Activated CD4-positive, alpha-beta T cell treated with anti-CD3 and anti-CD28 coated beads, Interleukin-2, amount 50 U/mL, for 1 hour (primary cell): ENCODE measurements at regions not wholly inside any gene's neighbourhood (a gene's known extent, or its start where the extent isn't known, plus 50 kb on each side); places are given as distances from the start of the nearest gene placed in this dataset.

Experiments
- DNase-seq: peaks from one replicate; pipeline ENCODE4 v3.0.0-alpha.2; 2020

DNA sequence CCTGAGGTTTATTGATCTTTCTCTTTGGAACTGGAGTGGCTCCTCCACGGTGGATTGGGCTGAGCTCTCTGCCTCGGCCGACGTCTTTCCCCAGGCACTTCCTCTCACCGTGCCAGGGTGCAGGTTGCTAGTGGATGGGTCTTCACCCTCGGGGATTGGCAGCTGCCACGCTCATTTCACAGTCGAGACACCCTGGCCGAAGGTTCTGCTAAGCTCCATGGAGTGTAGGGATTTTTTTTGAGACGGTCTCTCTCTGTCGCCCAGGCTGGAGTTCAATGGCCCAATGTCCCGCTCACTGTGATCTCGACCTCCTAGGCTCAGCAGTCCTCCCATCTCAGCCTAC is 280.8 kb downstream of the SEC14L1 start:
- no peak for DNase-seq

DNA sequence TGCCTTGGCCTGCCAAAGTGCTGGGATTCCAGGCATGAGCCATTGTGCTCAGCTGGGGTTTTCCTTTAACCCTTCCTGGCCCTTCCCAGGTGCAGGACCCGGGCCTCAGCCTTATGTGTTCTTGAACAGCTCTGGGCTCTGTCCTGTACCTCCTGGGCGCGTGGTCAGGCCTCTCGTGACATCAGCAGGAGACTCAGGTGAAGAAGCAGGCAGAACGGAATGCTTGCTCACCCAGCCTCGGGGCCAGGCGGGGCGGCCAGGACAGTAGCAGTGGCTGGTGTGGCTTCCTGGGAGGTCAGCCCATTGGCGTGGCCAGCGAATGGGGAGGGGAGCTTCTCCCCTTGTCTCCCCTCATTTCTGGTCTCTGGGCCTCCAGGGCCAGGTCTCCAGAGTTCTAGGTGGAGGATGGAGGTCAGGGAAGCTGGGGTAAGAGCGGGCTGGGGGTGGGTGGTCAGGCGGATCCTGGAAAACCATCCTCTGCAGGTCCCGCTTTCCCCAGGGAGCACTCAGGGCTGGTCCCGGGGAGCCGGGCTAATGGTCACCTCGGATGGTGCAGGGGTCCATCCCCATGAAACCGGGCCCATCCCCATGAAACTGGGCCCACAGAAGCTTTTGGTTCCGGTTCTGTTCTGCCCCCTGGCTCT is 281.5 kb downstream of the SEC14L1 start:
- no peak for DNase-seq

DNA sequence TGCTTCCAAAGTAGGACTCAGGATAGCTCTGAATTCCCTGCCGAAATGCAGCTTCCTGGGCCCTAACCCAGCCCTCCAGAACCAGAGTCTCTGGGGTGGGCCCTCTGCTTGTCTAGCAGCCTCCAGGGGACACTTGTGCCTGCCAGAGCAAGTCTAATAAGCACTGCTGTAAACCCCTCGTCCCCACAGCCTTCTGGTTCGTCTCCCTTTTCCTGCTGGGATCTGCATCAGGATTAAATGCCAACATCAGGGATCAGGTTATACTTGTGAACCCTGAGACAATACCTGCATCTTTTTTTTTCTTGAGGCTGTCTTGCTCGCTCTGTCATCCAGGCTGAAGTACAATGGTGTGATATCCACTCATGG is 282.0 kb downstream of the SEC14L1 start:
- DNase-seq = no peak

DNA sequence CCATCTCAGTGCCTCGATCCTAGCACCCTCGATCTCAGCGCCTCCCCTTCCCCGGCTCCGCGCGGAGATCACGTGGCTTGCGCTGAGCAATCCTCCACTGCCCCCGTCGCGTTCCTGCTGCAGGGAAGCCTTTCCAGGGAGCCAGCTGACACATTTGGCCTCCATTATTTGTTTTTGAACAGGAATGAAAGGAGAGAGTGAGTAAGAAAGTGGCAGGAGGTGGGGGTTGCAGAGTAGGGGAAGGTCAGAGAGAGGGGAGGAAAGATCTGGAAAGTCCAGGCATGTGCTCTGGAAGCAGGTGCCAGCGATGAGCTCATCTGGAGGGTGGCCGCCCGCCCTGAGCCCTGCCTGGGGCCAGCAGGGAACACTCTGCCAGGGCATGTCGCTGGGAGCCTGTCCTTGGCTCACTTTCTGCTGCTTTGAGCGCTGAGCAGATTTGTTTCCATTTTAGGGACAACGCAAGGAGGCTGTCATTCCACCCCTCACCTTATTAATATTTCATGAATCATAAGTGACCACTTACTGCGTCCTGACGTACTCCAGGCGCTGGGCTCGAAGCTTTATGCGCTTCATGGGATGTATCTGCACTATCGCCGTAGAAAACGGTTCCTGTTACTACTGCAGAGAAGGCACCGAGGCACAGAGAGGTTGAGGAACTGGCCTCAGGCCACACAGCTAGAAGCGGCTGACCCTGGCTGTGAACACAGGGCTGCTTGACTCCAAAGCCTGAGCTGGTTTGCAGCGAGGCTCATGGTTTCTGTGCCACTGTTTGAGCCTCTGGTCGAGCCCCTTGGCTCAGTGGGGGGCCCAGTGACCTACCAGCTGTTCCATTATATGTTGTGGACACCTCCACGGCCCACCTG is 283.1 kb downstream of the SEC14L1 start:
- DNase-seq = no peak

DNA sequence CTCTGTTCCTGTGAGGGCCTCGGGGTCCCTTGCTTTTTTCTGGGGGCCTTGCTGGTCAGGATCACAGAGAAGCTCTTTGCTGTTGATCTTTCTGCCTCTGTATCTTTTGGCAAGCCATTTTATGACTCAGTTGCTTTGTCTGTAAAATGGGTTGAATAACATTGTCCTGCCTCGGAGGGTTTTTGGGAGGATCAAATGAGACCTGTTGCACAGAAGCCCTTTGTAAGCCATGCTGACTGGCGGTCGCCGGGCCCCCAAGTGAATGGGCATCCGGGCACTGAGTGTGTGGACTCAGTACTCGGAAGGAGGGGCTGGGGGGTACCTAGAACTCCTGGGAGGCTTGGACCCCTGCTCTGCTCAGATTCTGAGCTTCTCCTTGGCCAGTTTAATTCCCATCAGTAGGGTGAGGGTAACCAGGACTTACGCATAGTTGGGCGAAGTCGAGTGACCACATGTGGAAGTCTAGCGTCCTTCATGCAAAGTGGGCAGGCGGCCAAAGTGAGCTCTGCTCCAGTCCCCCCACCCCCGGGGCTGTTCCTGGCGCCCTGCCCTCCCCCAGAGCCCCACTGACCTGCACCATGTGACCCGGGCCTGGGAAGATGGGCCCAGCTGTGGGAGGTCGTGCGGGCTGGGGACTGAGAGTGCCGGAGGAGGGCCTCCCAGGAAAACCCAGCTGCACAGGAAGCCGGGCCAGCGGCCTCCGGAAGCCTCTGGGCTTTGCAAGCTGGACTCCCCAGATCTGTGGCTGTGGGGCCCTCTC is 284.0 kb downstream of the SEC14L1 start:
- DNase-seq = no peak

DNA sequence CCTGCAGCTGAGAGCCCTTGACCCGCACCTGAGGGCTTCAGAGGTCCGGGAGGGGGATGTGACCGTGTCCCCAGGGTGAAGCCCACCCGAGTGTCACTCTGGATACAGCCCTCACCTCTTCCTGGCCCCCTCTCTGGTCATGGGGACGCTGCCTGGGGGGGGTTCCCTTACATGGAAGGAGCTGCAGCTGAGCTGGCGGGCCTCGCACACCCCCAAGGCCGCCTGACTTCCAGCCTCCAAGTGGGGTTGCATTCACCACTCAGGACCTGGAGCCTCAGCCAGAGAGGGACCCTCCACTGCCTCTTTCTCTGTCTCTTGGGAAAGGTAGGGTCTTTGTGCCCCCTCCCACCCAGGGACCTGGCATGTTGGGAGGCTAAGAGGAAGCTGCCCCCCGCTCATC is 284.6 kb downstream of the SEC14L1 start:
- DNase-seq = no peak

DNA sequence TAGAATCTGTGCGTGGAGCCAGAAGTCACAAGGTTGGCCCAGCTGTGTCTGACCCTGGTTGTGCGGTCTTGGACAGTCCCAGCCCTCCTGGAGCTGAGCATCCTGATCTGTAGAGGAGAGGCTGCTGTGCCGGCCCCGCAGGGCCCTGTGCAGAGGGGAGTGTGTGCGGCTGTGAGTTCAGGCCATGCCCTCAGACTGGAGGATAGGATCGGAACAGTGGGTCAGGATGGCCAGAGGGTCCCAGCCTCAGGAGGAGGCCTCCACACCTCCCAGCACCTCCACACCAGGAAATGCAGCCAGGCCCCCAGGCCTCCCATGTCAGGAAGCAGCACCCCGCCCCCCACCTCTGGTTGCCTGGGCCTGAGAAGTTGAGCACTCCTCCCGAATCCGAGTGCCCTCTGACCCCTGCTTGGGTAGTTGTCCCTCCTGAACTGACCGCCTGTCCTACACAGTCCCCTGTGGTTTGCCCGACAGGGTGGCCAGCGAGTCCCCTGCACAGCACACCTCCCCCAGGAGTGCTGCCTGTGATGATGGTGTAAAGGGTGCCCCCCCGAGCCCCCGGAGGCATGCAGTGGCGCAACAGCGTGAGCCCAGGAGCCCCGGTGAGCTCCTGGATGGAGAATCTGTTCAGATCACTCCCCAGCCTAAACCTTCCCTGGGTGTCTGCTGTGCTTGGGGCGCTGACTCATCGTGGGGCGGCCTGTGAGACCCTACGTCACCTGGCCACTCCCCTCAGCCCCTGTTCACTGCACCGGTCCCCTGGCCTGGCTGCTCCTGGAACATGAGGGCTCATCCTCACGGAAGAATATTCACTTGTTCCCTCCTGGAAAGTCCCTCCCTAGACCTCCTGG is 285.2 kb downstream of the SEC14L1 start:
- DNase-seq = no peak

DNA sequence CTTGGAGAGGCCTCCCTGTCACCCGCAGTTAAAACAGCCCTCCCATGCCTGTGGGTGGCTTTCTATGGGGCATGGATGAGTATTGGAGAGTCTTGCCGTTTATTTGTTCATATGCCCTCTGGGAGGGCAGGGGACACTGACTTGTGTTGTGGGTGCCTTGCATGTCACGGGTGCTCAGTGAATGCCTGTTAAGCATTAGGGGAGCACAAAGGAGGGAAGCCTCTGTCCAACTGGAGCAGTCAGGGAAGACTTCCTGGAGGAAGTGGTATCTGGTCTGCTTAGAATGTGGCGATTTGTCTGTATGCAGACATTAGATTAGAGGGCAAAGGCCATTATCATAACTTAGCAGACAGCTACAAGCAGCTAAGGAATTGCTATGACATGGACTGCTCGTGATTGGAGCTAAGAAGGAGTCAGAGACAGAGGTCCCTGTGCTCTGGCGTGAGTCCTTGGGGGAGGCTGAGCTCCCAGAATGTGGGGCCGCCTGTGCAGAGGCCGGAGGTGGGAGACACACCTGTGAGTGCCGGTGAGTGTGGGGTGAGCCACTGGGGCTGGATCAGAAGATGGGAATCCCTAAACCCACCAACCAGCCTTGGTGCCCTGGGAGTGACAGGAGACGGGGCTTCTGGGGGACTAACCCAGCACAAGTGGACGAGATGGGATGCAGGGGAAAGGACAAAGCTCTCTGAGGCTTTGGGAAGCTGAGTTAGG is 286.1 kb downstream of the SEC14L1 start:
- no peak for DNase-seq

DNA sequence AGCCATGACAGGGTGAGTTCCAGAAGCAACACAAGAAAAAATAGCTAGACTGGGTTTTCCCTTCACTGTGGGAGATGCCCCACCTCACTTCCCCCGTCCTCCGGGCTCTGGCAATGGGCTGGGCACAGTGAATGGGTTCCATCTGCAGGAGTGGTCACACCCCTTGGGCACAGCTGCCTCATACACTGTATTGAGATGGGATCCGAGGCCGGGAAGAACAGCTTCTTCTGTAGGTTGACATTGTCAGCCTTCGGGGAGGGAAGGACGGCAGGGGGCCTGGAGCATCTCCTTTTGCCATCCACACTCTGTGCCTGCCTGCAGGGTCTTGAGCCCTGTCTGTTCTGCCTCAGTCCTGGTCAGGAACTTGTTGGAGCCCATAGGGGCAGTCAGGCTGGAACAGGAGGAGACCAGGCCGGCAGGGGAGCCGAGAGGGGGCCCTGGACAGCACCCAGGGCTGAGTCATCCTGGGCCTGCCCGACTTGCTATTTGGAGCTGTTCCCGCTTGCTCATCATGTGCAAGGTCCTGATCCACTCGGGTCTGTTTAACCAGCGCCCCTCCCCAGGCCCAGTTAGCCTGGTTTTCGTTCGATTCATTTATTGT is 286.7 kb downstream of the SEC14L1 start:
- no peak for DNase-seq

DNA sequence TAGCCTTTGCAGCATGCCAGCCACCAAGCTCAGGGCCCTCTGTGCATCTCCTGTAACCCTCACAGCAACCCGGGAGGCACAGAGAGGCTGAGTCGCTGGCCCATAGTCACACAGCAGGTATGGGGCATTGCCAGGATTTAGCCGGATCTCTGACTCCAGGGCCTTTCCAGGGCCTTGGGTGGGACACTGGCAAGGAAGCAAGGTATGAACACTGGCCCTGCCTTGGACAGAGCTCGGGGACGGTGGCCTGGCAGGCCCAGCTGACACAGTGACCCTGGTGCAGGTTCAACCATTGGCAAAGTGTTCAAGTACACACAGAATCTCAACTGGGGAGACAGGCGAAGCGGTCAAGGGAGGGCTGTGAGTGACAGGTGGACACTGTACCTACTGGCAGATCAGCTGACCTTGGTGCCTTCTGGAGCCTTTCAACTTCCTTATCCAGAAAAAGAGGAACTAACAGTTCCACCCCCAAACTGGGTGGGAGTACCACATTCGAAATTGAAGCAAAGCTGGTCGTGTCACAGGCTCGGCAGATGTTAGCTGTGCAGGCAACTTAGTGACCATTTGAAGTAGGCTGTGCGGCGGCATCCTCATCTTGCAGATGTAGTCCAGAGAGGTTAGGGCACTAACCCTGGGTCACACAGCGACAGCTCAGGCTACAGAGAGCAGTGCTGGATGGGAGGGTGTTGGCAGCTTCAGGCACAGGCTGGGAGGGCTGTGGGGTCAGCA is 287.4 kb downstream of the SEC14L1 start:
- DNase-seq = no peak

DNA sequence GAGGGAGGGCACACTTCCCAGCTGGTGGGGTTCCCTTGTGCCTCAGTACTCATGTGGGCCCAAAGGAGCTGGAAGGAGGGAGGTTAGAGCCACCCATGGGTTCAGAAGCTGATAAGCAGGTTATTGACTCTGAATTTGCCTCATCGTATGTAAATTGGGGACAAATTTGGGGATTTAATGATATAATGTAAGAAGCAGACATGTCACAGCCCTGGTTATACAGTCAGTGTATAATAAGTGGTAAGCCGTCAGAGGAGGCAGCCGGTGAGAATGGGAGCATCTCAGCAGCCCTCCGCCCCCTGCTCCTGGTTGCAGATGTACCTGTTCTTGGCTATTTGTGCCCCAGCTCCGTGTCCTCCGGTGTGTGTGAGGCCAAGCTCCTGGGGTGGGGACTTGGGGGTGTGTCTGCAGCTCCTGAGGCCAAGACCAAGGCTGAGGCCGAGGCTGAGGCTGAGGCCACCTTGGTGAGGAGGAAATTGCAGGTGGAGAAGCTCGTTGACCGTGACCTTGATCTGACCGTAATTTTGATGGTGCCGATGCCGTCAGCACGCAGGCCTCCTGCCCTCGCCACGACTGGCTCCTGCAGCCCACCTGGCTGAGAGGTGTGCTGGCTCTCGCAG is 288.1 kb downstream of the SEC14L1 start:
- no peak for DNase-seq

DNA sequence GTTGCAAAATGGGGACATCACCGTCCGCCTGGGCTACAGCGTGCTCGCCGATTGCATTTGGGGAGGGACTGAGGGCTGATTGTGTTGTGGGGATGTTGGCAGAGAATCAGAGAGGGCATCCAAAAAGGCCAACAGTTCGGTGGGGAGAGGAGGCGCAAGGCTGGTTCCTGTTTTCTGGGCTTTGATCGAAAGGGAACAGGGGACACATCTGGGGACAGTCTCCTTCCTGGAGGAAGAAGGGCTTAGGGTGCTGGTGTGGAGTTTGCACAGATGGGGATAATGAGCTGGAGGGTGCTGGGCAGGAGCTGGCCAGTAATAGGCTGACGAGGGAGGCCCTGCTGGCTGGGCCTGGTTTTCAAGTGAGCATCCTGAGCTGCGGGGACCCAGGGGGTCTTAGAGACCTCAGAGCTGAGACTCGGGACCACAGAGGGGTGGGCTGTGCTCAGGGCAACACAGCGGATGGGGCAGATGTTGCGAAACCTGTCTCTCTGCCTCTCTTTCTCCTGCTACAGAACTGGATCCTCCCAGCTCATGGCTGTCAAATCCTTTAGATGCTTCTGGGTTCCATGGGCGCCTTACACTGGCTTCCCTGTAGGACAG is 288.7 kb downstream of the SEC14L1 start:
- no peak for DNase-seq

DNA sequence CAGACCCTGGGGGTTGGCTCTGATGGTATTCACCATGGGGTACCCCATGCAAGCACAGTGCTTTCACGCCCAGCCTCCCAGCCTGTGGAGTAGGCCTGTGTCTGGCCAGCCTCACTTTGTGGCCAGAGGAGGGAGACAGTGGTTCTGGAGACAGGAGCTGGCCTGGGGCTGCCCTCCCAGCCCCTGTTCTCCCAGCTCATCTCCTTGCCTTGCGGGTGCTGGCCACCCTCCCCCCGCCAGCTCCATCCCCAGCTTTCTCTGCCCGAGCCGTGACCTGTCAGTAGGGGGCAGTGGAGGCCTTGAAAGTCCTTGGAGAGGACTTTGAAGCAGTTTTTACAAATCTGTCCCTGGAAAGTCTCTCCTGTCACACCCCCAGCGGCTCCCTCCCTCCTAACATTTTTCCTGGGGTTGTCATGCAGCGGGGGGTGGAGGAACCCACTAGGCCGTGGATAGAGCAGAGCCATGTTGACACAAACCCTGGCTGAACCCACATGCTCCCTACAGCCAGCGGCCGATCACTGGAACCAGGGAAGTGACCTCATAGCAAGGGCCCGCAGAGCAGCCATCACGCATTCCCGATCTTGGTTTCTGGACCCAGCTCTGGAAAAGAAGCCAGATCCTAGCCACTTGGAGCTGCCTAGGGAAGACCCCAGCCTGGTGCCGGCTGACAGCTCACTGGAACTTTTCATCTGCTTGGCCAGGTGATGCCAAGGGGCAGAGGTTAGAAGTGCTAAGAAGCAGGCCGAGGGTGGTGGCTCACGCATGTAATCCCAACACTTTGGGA is 289.4 kb downstream of the SEC14L1 start:
- peak; percentile 88 for DNase-seq

DNA sequence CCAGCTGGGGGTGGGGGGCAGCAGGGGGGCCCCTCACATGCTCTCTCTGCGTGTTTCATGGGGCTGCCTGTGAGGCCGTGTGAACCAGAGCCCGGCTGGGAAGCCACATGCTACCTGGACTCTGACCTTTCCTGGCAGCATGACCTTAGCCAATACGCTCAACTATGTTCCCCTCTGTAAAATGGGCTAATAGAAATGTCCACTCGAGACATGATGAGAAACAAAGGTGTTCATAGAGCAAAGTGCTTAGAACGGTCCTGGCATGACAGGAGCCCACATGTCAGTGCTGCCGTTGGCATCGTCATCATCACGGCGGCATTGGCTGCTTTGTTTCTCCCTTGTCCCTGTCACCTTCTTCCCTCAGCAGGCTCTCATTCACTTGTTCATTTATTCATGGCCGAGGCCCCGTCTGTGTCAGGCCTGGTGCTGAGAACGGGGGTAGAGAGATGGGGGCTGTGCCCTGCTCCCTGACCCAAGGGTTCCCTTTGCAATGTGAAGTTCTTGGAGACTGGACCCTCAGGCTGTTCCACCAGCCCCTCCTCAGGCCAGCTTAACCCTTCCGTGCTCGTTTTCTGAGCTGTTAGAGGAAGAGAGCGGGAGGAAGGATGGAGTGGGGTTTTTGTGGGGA is 291.4 kb downstream of the SEC14L1 start:
- no peak for DNase-seq

DNA sequence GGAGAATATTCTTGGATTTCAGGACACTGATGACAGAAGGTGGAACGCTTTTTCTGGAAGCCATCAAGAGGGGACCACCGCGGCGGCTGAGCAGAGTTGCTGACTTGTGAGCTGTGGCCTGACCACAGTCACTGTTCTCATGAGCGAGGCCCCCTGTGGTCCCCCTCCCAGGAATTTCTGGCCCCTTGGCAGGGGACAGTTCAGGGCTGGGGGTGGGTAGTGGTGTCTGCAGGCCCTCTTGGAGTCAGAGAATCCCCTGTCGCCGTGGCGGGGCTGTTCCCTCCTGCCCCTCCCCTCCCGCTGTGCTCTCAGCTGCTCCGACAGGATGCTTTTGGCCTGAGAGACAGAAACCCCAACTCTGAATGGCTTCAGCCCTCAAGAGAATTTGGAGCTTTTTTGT is 292.0 kb downstream of the SEC14L1 start:
- DNase-seq = no peak

DNA sequence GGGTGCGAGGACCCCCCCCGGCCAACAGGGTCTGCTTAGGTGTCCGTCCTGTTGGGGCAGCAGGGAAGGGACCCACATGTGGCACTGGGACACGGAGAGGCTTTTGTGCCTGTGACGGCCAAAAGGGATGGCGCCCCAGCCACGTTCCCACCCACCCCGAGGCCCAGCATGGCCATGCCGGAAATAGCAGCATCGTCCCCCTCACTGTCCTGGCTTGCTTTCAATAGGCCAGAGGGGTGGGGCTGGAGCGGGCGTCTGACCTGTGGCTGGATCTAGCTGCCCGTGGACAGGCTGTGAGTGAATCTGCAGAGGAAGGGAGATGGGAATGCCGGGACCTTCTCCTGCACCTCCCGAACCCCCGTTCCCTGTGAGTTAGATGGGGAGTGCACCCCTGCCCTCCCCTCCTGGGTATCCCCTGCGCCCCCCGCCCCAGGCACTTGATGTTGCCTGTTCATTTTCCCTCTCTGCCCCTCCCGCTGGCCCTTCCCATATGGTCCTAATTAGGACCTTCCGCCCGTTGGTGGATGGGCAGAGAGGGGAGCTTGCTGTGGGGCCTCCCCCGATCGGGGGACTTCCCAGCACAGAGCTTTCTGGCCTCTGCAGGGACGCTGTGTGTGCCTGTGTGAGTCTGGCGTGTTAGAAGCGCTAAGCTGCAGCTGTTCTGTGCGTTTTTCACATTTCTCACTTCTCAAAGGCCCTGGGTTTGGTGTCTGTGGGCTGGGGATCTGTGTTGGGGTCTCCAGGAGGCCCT is 292.8 kb downstream of the SEC14L1 start:
- no peak for DNase-seq

DNA sequence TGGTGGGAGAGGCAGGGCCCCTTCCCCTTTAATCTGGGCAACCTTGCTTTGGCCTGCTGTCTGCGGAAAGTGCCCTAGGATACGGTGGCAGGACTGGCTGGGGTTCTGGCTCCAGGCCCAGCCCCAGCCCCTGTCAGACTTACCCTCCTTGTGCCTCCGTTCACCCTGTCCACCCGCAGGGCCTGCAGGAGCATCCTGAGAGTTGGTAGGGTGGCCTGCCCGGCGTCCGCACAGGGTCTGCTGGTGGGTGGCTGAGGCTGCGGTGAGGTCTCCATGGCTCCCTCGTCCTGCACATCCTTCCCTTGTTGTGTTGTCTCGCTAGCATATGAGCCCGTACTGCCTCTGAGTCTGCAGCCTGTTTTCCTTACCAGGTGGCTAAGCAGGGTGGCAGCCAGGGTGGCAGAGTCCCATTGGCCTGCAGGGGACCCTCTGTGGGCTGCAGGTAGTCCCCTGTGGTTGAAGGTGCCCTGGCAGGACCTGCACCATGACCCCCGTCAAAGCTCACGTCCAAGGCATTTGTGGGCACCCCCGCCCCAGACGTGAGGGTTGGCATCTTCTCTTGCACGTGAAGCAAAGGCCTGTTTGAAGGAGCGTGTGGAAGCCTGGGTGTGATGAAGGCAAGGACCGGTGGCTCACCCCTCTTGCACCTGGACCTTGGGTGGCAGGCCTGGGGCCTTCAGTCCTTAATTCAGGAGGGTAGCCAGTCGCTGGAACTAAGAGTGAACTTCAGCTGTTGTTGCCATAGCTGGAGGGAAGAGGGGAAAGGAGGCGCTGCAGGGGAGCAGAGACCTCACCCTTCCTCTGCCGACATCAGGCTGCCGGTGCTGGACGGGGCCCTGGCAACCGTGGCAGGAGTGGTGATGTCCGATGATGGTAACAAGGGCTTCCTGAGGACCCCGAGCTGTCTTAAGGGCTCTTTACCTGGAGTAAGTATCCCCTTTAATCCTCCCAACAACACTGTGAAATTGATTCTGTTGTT is 293.7 kb downstream of the SEC14L1 start:
- no peak for DNase-seq
